SW 1271 (cell line): ENCODE measurements at regions not wholly inside any gene's neighbourhood (a gene's known extent, or its start where the extent isn't known, plus 50 kb on each side); places are given as distances from the start of the nearest gene placed in this dataset.
"Not testable (repeated sequence)": the region's sequence is repeated elsewhere in the genome, so short reads cannot be mapped to it uniquely, and the experiment has no call there.

ENCODE experiments used
- DNase-seq, 2 experiments: peaks; one replicate each; lab custom pipeline; 2025; lab: John Stamatoyannopoulos, UW

- DNase-seq, result no peak
These were observed 248.8 kb downstream of the MRPS30 start for GRCh38 chr5:45057564-45057963.

DNA sequence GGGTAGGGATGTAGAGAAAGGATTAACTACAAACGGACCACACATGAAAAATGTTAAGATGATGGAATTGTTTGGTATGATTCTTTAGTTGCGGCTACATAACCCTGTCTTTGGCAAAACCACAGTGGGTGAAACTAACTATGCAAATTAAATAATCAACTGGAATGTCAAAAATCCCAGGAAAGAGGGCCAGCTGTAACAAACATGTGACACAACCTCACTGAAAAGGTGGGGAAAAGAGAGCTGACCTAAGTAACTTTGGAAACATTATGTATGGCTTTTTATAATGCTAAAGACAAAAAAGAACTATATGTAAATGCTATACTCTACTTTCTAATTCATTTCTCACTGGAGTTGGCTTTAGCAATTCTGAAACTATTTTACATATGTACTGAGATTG lies 252.0 kb downstream of the MRPS30 start:
- no peak for DNase-seq

DNA sequence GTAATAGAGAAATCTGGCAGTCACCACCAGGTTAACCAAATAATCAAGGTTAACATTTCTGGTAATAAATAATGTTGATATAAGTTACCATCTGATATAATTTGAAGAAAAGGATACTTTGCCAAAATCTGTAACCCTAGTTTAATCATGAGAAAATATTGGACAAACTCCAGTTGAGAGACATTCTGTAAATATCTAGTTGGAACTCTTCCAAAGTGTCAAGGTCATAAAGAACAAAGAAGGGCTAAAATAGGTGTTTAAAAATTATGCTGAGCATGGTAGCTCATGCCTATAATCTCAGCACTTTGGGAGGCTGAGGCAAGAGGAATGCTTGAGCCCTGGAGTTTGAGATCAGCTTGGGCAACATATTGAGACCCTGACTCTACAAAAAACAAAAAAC lies 253.3 kb downstream of the MRPS30 start:
- DNase-seq, result no peak

DNA sequence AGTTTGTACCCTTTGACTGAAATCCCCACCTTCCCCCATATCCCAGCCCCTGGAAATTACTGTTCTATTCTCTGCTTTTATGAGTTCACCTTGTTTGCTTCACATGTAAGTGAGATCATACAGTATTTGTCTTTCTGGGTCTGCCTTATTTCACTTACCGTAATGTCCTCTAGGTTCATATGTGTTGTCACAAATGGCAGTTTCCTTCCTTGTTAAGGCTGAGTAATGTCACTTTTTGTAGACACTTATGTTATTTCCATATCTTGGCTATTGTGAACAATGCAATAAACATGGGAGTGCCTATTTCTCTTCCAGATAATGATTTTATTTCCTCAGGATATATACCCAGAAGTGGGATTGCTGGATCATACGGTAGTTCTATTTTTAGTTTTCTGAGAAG lies 272.3 kb downstream of the MRPS30 start:
- DNase-seq, result no peak

GRCh38 chr5:45089870-45090269 lies 281.1 kb downstream of the MRPS30 start:
- no peak for DNase-seq

DNA sequence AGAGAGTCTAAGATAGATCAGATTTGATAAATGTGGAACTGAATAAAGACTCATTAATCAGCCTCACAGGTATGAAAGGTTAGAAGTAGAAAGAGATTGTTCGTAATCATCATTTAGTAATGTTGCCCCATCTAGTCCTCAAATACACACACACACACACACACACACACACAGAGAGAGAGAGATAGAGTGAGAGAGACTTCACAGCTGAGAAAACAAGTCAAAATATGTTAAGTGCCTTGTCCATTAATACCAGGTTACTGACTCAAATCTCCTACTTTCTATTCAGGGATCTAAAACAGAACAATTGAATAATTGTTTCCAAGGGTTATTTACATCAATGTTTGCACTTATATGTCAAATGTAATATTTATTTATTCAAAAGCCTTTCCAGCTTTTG lies 284.6 kb downstream of the MRPS30 start:
- DNase-seq, result no peak

- no peak for DNase-seq
These were observed 286.2 kb downstream of the MRPS30 start for GRCh38 chr5:45094876-45095440.

GRCh38 chr5:45098483-45098882 lies 289.7 kb downstream of the MRPS30 start:
- no peak for DNase-seq

GRCh38 chr5:45101146-45101545 lies 292.4 kb downstream of the MRPS30 start:
- no peak for DNase-seq

GRCh38 chr5:45105491-45105994 lies 296.8 kb downstream of the MRPS30 start:
- no peak for DNase-seq

GRCh38 chr5:45109062-45109461 lies 300.3 kb downstream of the MRPS30 start:
- DNase-seq, result no peak

DNA sequence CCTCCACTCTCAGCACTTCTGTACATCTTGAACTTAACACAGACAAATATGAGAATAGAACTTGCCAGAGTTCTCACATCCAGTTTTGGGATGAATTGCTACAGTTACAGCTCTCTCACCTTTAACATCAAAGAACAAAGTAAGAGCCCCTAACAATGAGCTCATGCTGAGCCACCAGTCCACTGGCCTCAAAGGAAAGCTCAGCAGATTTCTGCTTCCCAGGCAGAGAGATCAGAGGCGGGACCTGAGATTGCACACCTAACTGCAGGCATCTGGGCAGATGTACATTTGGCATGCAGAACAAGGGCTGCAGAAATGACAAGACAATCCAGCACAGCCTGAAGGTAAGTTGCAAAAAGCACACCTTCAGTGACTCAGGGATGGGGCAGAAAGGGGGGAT lies 300.9 kb downstream of the MRPS30 start:
- no peak for DNase-seq

GRCh38 chr5:45110399-45110798 lies 301.7 kb downstream of the MRPS30 start:
- DNase-seq, result no peak

GRCh38 chr5:45113726-45114125 lies 305.0 kb downstream of the MRPS30 start:
- peak; percentile 53 to 78 for DNase-seq

GRCh38 chr5:45132972-45133371 lies 324.2 kb downstream of the MRPS30 start:
- DNase-seq, result no peak

DNA sequence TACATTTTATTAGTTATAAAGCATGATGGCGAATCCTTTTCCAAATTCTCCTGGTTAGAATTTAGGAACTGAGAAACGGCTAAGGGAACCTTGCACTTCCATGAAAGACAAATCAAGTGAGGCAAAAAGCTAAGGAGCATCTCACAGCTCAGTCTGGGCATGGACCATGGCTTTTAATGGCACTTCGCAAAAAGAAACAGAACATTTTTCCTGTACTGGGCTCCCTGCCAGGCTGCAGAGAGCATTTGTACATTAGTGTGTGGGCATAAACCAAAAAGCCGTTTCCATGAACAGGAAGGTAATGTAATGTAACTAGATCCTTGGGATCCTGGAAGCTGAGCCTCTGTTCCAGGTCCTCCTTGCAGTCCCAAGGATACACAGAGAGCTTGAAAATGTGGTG lies 354.2 kb downstream of the MRPS30 start:
- no peak for DNase-seq

DNA sequence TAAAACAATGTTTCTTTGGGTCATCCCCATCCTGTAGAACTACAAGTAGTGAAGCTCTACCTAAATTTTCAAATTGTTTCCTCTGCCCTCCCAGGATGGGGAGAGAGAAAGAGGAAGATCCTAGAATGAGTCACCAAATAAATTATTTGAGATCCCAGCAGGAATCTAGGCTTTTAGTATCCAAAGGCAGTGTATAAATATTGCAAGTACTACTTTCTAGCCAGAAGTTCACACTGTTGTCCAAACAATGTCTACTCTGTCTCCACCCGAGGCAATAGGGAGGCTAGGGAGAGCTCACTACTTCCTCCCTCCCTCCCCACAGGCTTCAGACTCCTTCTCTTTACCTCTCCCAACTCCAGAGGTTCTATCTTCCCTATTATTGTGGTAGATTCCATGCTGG lies 362.8 kb downstream of the MRPS30 start:
- DNase-seq, result no peak

GRCh38 chr5:45172634-45173033 lies 363.9 kb downstream of the MRPS30 start:
- not testable (repeated sequence) for DNase-seq

DNA sequence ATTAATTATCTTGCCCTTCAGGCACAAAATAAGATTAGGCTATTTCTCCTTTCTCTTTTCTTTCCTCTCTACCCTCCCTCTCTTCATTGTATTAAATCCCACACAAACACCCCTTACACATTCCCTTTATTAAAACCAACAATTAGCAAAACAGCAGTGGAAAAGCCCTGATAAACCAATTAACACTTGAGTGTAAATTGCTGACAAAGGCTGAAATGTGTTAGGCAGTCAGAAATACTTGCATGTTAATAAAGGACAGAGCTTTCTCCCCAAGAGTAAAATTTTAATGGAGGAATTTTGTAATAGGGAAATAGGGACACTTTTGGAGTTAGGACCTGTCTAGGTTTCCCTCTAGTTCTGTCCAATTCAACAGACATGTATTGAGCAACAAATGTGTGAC lies 370.9 kb downstream of the MRPS30 start:
- no peak for DNase-seq

DNA sequence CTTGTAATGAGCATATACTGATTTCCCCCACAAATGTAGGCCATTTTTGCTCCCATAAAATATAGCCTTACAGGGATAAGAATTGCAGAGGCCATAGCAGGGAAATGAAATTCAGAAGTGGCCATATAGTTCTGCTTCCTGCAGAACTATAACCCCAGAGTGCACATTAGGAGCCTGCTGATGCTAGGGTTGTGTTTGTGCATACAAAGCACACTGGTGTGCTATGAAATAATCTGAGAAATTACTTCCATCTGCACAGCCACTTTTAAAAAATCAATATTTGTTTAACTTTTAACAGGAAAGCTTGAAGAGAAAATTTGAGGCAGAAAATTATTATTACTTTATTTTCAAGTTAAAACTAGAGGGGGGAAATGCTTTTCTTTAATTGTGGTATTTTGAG lies 380.3 kb downstream of the MRPS30 start:
- no peak for DNase-seq

- no peak for DNase-seq
These were observed 380.7 kb downstream of the MRPS30 start for GRCh38 chr5:45189481-45189880.

DNA sequence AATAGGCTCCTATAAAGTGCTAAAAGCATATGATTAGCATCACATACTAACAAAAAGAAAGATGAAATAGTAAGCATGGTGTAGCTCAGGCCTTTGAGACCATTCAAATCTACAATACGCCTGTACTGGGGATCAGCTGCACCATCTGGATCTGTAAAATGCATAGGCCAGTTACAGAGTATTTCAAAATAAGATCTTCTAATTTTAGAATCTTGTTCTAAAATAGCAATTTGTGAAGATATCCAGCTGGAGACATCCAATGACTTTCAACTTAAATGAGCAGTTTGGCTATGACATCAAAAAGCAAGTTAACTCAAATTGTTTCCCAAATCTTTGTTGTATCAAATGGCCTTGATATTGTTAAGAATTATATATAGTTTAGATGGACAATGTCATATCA lies 386.3 kb downstream of the MRPS30 start:
- no peak for DNase-seq
